Germinal center (tissue), 1 donor: ENCODE measurements at regions not wholly inside any gene's neighbourhood (a gene's known extent, or its start where the extent isn't known, plus 50 kb on each side); places are given as distances from the start of the nearest gene placed in this dataset.

ENCODE experiments used
- DNase-seq: peaks from one replicate; pipeline ENCODE4 v3.0.0; 2012; ENCODE audit warnings: mixed read lengths, low spot score

- no peak for DNase-seq
These were observed 119.5 kb upstream of the CD93 start for GRCh38 chr20:23205611-23206041.

GRCh38 chr20:23205211-23205610 lies 119.1 kb upstream of the CD93 start:
- DNase-seq, result no peak

- DNase-seq, result no peak
These were observed 118.0 kb upstream of the CD93 start for GRCh38 chr20:23203951-23204730.

- no peak for DNase-seq
These were observed 117.2 kb upstream of the CD93 start for GRCh38 chr20:23203310-23203709.

- DNase-seq, result no peak
These were observed 115.5 kb upstream of the CD93 start for GRCh38 chr20:23201658-23202057.

DNA sequence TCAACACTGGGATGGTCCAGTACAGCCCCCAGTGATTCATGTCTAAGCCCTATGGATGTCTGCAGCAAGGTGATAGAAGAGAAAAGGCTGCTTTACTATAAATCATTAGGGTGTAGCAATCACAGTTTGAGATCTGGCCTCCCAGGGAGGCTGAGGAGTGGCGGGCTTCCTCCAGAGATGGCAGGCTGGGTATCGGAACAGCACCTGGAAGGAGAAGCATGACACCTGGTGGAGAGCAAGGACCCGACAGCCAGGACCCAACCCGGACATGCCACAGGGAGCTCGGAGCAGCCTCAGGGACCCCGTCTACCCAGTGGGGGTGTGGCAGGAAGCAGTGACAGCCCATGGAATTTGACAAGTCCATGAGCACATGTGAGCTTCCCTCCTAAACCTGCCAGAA lies 114.8 kb upstream of the CD93 start:
- DNase-seq, result no peak

- DNase-seq, result no peak
These were observed 114.3 kb upstream of the CD93 start for GRCh38 chr20:23200413-23200812.

GRCh38 chr20:23199356-23199755 lies 113.2 kb upstream of the CD93 start:
- no peak for DNase-seq

GRCh38 chr20:23198815-23199214 lies 112.7 kb upstream of the CD93 start:
- no peak for DNase-seq

- no peak for DNase-seq
These were observed 111.7 kb upstream of the CD93 start for GRCh38 chr20:23197836-23198235.

DNA sequence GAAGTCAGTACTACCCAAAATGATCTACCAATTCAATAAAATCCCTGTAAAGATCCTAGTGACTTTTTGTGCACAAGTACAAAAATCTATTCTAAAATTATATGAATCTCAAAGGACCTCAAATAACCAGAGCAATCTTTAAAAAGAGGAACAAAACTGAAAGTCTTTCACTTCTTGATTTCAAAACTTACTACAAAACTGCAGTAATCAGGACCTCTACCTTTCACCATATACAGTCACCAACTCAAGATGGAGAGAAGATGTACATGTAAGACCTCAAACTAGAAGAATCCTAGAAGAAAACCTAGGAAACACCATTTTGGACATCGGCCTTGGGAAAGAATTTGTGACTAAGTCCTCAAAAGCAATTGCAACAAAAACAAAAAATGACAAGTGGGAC lies 109.5 kb upstream of the CD93 start:
- DNase-seq, result no peak

DNA sequence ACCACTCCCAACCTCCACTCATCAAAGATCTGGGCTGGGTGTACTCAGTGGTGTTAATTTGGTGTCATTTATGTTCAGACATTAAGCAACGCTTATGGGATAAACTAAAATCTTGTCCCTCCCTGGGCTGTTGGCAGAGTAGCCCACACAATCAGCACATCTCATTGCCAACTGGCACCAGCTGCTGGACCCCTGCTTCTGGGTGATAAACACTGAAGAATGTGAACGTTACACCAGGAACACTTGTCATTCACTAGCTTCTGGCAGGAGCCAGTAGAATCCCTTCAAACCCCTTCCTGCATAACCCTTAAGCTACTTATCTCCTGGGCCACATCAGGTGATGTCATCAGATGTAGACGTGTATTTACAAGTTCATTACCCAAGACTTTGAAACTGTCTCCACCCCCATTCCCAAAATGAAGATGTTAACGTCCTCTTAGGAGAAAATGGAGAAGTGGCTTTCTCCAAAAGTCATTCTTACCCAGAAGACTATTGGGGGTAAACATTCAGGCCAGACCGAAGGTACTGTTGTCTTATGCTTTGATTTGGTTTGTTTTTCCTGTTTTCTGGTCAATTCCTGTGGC lies 107.8 kb upstream of the CD93 start:
- no peak for DNase-seq

DNA sequence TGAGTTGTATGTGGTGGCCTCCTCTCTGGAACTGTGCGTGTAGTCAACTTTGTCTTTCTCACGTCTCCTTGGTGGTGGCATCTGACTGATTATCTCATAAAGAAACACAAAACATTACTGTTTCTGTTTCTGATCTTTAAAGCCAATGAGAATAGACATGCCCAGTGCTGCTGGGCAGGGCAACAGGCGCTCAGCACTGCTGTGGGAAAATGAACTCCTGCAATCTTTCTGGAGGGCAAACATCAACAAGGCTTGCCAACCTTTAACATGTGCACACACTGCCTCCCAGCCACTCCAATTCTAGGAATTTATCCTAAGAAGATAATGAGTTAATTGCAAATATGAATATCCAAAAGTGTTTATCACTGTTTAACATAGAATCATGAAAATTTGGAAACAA lies 106.3 kb upstream of the CD93 start:
- no peak for DNase-seq

DNA sequence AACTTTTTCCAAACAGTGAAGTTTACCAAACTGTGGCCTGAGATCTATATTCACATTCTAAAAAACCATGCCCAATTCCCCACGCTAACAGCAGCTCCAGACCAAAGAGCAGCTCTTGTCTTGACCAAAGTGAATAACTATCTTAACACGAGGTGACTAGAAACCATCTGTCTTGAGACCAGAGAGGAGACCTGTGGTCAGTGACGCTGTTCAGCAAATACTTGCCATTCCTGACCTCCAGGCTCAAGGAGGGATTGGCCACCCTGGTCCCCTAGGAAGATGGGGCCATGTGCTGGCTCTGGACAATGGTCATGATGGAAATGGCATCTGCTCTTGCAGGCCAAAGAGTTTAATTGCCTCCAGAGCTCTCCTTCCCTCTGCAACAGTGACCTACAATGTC lies 104.4 kb upstream of the CD93 start:
- DNase-seq, result no peak

DNA sequence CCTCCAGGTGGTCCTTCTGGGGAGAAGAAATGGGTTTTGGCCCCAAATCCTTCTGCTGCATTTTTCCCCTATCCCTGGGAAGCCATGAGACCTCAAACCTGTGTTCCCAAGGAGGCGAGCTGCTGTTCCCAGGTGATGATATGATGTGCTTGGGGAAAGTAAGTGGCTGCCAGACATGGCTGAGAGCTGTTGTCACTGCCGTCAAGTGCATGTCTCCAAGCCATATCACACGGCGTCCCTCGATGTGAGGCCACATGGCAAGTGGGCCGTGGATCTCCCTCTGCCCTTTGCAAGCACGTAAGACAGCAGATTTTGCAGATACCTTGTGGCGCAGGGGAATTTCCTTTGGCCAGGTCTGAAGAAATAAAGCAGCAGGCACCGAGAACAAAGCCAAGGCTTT lies 103.7 kb upstream of the CD93 start:
- no peak for DNase-seq

GRCh38 chr20:23189341-23189740 lies 103.2 kb upstream of the CD93 start:
- no peak for DNase-seq

DNA sequence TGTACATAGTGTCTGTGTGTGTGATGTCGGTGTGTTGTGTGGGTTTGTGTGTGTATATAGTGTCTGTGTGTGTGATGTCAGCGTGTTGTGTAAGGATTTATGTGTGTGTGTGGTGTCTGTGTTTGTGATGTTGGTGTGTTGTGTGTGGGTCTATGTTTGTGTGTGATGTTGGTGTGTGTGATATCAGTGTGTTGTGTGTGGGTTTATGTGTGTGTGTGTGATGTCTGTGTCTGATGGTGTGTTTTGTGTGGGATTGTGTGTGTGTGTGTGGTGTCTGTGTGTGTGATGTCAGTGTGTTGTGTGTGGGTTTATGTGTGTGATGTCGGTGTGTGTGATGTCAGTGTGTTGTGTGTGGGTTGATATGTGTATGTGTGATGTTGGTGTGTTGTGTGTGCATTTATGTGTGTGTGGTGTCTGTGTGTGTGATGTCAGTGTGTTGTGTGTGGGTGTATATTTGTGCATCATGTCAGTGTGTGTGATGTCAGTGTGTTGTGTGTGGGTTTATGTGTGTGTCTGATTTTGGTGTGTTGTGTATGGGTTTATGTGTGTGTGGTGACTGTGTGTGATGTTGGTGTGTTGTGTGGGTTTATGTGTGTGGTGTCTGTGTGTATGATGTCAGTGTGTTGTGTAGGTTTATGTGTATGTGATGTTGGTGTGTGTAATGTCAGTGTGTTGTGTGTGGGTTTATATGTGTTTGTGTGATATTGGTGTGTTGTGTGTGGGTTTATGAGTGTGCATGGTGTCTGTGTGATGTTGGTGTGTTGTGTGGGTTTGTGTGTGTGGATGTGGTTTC lies 102.4 kb upstream of the CD93 start:
- no peak for DNase-seq

GRCh38 chr20:23187751-23188150 lies 101.6 kb upstream of the CD93 start:
- no peak for DNase-seq

- no peak for DNase-seq
These were observed 100.7 kb upstream of the CD93 start for GRCh38 chr20:23186808-23187207.

DNA sequence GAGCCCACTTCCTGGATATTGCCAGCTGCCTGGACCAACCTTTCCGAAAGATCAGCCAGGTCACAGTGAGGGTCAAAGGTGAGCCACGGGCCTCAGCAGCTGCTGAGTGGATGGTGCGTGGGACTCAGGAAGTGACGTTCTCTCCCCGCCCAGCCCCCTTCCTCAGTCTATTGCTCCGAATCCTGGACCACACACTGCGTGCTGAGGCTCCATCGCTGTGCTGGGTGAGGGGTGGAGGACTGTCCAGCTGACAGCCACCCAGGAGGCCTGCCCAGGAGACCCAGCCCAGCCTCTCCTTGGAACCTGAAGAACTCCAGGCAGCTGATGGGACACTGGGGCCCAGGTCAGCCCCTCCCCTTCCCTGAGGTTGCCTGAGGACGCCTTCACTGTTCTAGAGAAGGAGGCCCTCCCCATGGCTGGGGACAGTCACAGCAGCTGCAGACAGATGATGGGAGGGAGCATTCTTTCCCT lies 94.4 kb upstream of the CD93 start:
- no peak for DNase-seq

- DNase-seq, result no peak
These were observed 93.8 kb upstream of the CD93 start for GRCh38 chr20:23179766-23180403.

DNA sequence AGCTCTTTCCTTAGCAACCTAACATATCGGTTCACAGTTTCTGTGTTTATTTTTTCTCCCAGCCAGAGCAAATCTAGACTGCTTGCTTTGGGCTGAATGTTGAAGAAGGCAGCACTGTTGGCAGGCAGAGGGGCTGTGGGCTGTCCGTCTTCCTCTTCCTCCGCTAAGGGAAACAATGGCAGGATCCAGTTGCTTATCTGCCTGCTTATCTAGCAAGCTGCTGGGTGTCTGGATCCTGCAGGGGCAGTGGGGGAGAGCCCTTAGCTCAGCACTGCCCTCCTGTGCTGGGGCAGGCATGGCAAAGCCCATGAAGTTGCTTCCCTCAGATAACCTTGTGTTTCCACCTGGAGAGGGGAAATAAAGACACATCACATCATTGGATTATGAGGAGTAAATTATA lies 92.7 kb upstream of the CD93 start:
- DNase-seq, result no peak

DNA sequence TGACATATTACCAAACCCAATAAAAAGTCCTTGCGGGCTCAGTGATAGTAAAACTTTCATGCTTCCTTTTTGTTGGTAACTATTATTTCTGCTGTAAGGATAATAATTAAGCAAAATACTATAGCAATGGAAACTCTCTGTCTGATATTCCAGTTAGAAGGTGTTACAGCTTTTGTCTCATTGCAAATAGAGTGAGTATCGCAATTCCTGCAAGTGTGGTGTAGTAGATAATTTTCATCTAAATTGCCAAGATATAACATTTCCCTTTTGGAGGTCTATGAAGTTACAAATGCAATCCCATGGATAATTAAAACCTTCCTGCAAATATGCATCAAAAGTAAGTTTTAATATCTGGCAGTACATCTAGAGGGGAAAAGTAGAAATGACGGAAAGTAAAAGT lies 88.7 kb upstream of the CD93 start:
- no peak for DNase-seq
